Activated naive CD4-positive, alpha-beta T cell treated with anti-CD3 and anti-CD28 coated beads for 36 hours (primary cell): ENCODE measurements at regions not wholly inside any gene's neighbourhood (a gene's known extent, or its start where the extent isn't known, plus 50 kb on each side); places are given as distances from the start of the nearest gene placed in this dataset.
A peak's percentile ranks its signal among the peaks of the same experiment; 100 is the strongest.

ENCODE experiments used
- CTCF ChIA-PET: fragments of 350-600 bp; sonication (Branson Sonifier 250); formaldehyde crosslinking; loops from one replicate; lab custom pipeline; 2021; ENCODE audit warnings: antibody characterized with exemption; lab: Charles Lee
- DNase-seq: peaks from one replicate; pipeline ENCODE4 v3.0.0-alpha.2; 2020
- H3K27ac Mint-ChIP-seq: one replicate; pipeline ENCODE4 v1.8.0; 2021; ENCODE audit warnings: mild to moderate bottlenecking, mixed read lengths
- H3K27me3 Mint-ChIP-seq: one replicate; pipeline ENCODE4 v1.8.0; 2021; ENCODE audit warnings: low read depth, mixed read lengths
- H3K36me3 Mint-ChIP-seq: one replicate; pipeline ENCODE4 v1.8.0; 2021; ENCODE audit warnings: low read depth, mixed read lengths
- H3K4me1 Mint-ChIP-seq: one replicate; pipeline ENCODE4 v1.8.0; 2021; ENCODE audit warnings: low read depth, mixed read lengths
- H3K4me3 Mint-ChIP-seq: one replicate; pipeline ENCODE4 v1.8.0; 2021; ENCODE audit warnings: mild to moderate bottlenecking, moderate library complexity, mixed read lengths
- H3K9me3 Mint-ChIP-seq: one replicate; pipeline ENCODE4 v1.8.0; 2021; ENCODE audit warnings: mixed read lengths
- intact Hi-C: fragments of 100-400 bp; cut with micrococcal nuclease; formaldehyde crosslinking; loops from one replicate; pipeline ENCODE4 v1.15.1; 2023

GRCh38 chr1:163406772-163407171 is 85.0 kb downstream of the NUF2 start:
- Mint-ChIP-seq H3K4me3 (no peak overlapping the region), H3K27ac (no peak overlapping the region), H3K36me3 (no peaks in the 10 kb centered on the region), H3K27me3 (peaks cover 12% of the 10 kb centered on the region), H3K4me1 (peaks cover 2% of the 10 kb centered on the region), H3K9me3 (no peaks in the 10 kb centered on the region)
- DNase-seq: no peak
- intact Hi-C loops: no loop called here
- CTCF ChIA-PET: interaction anchor here (0.9 kb wide), 1 partner anchor 10 kb away, joined by 3 read pairs; no protein-coding TSS in a partner anchor

GRCh38 chr1:163408262-163408661 is 86.5 kb downstream of the NUF2 start:
- DNase-seq: no peak
- CTCF ChIA-PET: no interaction called here
- H3K27me3 Mint-ChIP-seq: peaks cover 12% of the 10 kb centered on the region
- H3K27ac Mint-ChIP-seq: no peak overlapping the region
- peaks cover 2% of the 10 kb centered on the region for H3K4me1 Mint-ChIP-seq
- intact Hi-C loops: no loop called here
- no peaks in the 10 kb centered on the region for H3K9me3 Mint-ChIP-seq
- H3K36me3 Mint-ChIP-seq: no peaks in the 10 kb centered on the region
- no peak overlapping the region for H3K4me3 Mint-ChIP-seq

- peaks cover 2% of the 10 kb centered on the region for H3K4me1 Mint-ChIP-seq
- no peak overlapping the region for H3K4me3 Mint-ChIP-seq
- intact Hi-C loops: loop anchor here (2.0 kb wide), 2 partner anchors 118 to 1376 kb away; no protein-coding TSS in a partner anchor
- H3K9me3 Mint-ChIP-seq: no peaks in the 10 kb centered on the region
- H3K27me3 Mint-ChIP-seq: peaks cover 12% of the 10 kb centered on the region
- peak; percentile 63 for DNase-seq
- CTCF ChIA-PET: interaction anchor here (0.7 to 0.9 kb wide), 2 partner anchors 1377 to 1425 kb away, joined by 4 read pairs; no protein-coding TSS in a partner anchor
- H3K27ac Mint-ChIP-seq: no peak overlapping the region
- no peaks in the 10 kb centered on the region for H3K36me3 Mint-ChIP-seq
Observed at GRCh38 chr1:163410073-163410999, 88.6 kb downstream of the NUF2 start.

- CTCF ChIA-PET: interaction anchor here (0.9 kb wide), 1 partner anchor 199 kb away, joined by 3 read pairs; no protein-coding TSS in a partner anchor
- intact Hi-C loops: no loop called here
Observed at GRCh38 chr1:163412221-163412620, 90.5 kb downstream of the NUF2 start.

GRCh38 chr1:163414778-163415177 is 93.0 kb downstream of the NUF2 start:
- DNase-seq: no peak
- H3K9me3 Mint-ChIP-seq: no peaks in the 10 kb centered on the region
- H3K27me3 Mint-ChIP-seq: peaks cover 25% of the 10 kb centered on the region
- peaks cover 2% of the 10 kb centered on the region for H3K4me1 Mint-ChIP-seq
- no peak overlapping the region for H3K4me3 Mint-ChIP-seq
- CTCF ChIA-PET: interaction anchor here (0.8 kb wide), 1 partner anchor 48 kb away, joined by 3 read pairs; no protein-coding TSS in a partner anchor
- H3K36me3 Mint-ChIP-seq: no peaks in the 10 kb centered on the region
- intact Hi-C loops: no loop called here
- no peak overlapping the region for H3K27ac Mint-ChIP-seq

More at GRCh38 chr1:163412221-163412620, 90.5 kb downstream of the NUF2 start:
- Mint-ChIP-seq H3K27ac (no peak overlapping the region), H3K4me3 (no peak overlapping the region), H3K27me3 (peaks cover 21% of the 10 kb centered on the region), H3K9me3 (no peaks in the 10 kb centered on the region), H3K4me1 (peaks cover 2% of the 10 kb centered on the region), H3K36me3 (no peaks in the 10 kb centered on the region)
- DNase-seq: no peak

- no peak overlapping the region for H3K27ac Mint-ChIP-seq
- CTCF ChIA-PET: no interaction called here
- no peak for DNase-seq
- H3K27me3 Mint-ChIP-seq: peaks cover 5% of the 10 kb centered on the region
- intact Hi-C loops: no loop called here
- no peak overlapping the region for H3K4me3 Mint-ChIP-seq
- no peaks in the 10 kb centered on the region for H3K36me3 Mint-ChIP-seq
- H3K9me3 Mint-ChIP-seq: no peaks in the 10 kb centered on the region
- H3K4me1 Mint-ChIP-seq: no peaks in the 10 kb centered on the region
Observed at GRCh38 chr1:163421701-163422100, 99.9 kb downstream of the NUF2 start.

GRCh38 chr1:163422738-163423404 is 101.1 kb downstream of the NUF2 start:
- CTCF ChIA-PET: no interaction called here
- Mint-ChIP-seq H3K27ac (no peak overlapping the region), H3K27me3 (peaks cover 3% of the 10 kb centered on the region), H3K4me1 (no peaks in the 10 kb centered on the region), H3K36me3 (no peaks in the 10 kb centered on the region), H3K4me3 (no peak overlapping the region), H3K9me3 (no peaks in the 10 kb centered on the region)
- intact Hi-C loops: no loop called here
- DNase-seq: no peak

GRCh38 chr1:163426505-163427251 is 104.9 kb downstream of the NUF2 start:
- intact Hi-C loops: no loop called here
- H3K27ac Mint-ChIP-seq: no peak overlapping the region
- no peaks in the 10 kb centered on the region for H3K9me3 Mint-ChIP-seq
- H3K36me3 Mint-ChIP-seq: no peaks in the 10 kb centered on the region
- no peak for DNase-seq
- no peaks in the 10 kb centered on the region for H3K4me1 Mint-ChIP-seq
- CTCF ChIA-PET: no interaction called here
- no peaks in the 10 kb centered on the region for H3K27me3 Mint-ChIP-seq
- H3K4me3 Mint-ChIP-seq: no peak overlapping the region

GRCh38 chr1:163427279-163427678 is 105.5 kb downstream of the NUF2 start:
- no peak for DNase-seq
- intact Hi-C loops: no loop called here
- peaks cover under 1% of the 10 kb centered on the region for H3K9me3 Mint-ChIP-seq
- no peak overlapping the region for H3K27ac Mint-ChIP-seq
- H3K27me3 Mint-ChIP-seq: no peaks in the 10 kb centered on the region
- CTCF ChIA-PET: no interaction called here
- no peaks in the 10 kb centered on the region for H3K36me3 Mint-ChIP-seq
- H3K4me3 Mint-ChIP-seq: no peak overlapping the region
- H3K4me1 Mint-ChIP-seq: no peaks in the 10 kb centered on the region

GRCh38 chr1:163436140-163436812 is 114.5 kb downstream of the NUF2 start:
- H3K9me3 Mint-ChIP-seq: peaks cover 2% of the 10 kb centered on the region
- no peak for DNase-seq
- H3K27ac Mint-ChIP-seq: no peak overlapping the region
- peaks cover 9% of the 10 kb centered on the region for H3K27me3 Mint-ChIP-seq
- intact Hi-C loops: no loop called here
- CTCF ChIA-PET: no interaction called here
- no peaks in the 10 kb centered on the region for H3K4me1 Mint-ChIP-seq
- H3K36me3 Mint-ChIP-seq: no peaks in the 10 kb centered on the region
- H3K4me3 Mint-ChIP-seq: no peak overlapping the region

- Mint-ChIP-seq H3K27ac (no peak overlapping the region), H3K27me3 (peaks cover 11% of the 10 kb centered on the region), H3K4me1 (no peaks in the 10 kb centered on the region), H3K9me3 (no peaks in the 10 kb centered on the region), H3K36me3 (no peaks in the 10 kb centered on the region), H3K4me3 (no peak overlapping the region)
- intact Hi-C loops: no loop called here
- CTCF ChIA-PET: no interaction called here
- DNase-seq: no peak
Observed at GRCh38 chr1:163439471-163439870, 117.7 kb downstream of the NUF2 start.

GRCh38 chr1:163440090-163440489 is 118.3 kb downstream of the NUF2 start:
- no peak overlapping the region for H3K4me3 Mint-ChIP-seq
- CTCF ChIA-PET: no interaction called here
- H3K27me3 Mint-ChIP-seq: peaks cover 11% of the 10 kb centered on the region
- H3K27ac Mint-ChIP-seq: no peak overlapping the region
- H3K4me1 Mint-ChIP-seq: no peaks in the 10 kb centered on the region
- no peak for DNase-seq
- no peaks in the 10 kb centered on the region for H3K36me3 Mint-ChIP-seq
- intact Hi-C loops: no loop called here
- no peaks in the 10 kb centered on the region for H3K9me3 Mint-ChIP-seq
